ENCODE measurements at regions not wholly inside any gene's neighbourhood (a gene's known extent, or its start where the extent isn't known, plus 50 kb on each side); places are given as distances from the start of the nearest gene placed in this dataset.

GRCh38 chr13:44263751-44264620, 109.6 kb upstream of the SERP2 start:
- FAIRE-seq: no peak

DNA sequence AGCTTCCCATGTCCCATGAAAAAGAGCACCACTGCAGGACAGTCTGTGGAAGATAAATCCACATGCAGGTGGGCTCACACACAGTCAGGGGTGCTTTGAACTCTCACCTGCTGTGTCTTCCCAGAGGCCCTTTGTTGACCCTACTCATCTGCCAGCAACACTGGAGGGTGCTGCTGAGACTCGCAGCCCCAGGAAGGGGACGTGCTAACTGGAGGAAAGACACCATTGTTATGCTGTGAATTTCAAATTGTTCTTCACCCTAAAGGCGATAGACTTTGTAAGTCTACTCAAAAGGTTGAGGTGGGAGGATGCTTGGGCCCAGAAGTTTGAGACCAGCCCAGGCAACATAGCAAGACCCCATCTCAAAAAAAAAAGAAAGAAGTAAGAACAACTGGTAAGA, 107.3 kb upstream of the SERP2 start:
- FAIRE-seq: no peak

DNA sequence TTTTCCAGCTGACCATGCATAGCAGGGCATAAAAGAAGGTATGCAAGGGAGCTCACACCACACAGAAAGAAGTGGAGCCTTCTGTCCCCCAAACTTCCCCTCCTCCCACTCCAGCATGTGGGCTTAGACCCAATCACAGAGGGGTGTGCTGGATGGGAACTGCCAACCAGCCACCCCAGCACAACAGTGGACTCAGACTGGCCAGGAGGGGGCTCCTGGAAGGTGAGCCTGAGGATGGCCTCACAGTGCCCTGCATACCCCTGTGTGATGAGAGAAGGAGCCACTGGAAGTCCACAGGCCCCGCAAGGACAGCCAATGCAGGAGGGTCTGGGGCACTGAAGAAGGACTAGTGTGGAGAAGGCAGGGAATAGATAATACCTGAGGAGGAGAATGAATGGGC, 106.9 kb upstream of the SERP2 start:
- FAIRE-seq: no peak

DNA sequence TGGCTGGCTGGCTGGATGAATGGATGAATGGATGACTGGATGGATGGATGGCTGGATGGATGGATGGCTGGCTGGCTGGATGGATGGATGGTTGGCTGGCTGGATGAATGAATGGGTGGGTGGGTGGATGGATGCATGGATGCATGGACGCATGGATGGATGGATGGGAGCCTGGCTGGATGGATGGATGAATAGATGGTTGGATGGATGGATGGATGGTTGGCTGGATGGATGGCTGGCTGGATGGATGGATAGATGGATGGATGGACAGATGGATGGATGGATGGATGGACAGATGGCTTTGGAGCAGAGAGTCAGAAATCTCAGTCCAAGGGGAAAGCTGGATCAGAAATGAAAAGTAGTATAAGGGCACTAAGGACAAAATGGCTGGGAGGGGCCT, 106.4 kb upstream of the SERP2 start:
- no peak for FAIRE-seq

DNA sequence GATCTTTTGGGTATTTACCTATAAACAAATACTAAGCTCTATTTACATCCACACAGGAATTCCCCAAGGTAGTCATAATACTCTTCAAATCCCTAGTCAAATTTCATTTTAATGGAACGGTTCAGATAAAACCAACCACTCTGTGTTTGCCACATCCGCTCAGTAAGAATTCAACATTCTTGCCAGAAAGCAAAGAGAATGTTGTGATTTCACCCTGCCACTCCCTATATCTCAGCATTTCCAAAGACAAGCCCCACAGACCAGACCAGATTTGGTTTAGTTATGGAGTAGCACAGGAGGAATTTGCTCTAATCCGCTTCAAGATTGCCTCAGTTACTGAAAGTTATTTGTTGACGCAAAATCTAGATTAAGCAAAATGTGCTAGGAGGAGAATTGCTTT, 105.6 kb upstream of the SERP2 start:
- no peak for FAIRE-seq

- no peak for FAIRE-seq
Observed at GRCh38 chr13:44268980-44269379, 104.6 kb upstream of the SERP2 start.

DNA sequence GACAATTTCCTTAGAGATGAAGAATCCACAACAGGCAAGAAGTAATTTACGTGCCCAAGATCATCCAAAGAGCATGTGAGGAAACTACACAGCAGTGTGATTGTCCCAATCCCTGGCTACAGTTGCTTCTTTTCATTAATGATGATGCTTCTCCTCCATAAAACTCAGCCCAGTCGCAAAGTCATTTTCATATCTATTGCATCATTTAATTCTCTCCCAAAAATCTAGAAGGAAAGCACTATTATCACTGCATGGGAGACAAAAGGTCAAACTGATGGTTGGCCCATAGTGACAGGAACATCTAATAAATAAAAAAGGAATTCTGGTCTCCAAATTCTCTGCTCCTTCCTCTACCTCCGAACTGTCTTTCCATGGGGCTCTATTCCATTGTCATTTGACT, 103.5 kb upstream of the SERP2 start:
- no peak for FAIRE-seq

DNA sequence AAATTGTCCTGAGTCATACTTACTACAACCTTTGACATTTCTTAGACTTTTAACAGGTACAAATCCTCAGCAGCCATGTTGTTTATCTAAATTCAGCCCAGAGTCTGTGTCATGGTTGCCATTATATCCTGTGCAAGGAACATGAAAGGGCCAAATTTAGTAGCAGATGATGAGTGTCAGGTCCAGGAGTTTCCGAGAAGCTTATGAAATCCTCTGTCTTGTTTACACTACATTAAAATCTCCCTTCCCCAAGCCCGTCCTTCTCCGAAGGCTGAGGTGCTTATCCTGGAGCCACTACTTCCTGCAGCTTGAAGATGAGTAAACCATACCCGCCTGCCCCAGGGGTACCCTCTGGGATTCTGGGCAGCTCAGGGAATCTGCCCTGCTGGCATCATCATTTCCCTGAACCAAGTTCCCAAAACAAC, 102.6 kb upstream of the SERP2 start:
- no peak for FAIRE-seq

- FAIRE-seq: no peak
Observed at GRCh38 chr13:44271473-44271872, 102.2 kb upstream of the SERP2 start.

DNA sequence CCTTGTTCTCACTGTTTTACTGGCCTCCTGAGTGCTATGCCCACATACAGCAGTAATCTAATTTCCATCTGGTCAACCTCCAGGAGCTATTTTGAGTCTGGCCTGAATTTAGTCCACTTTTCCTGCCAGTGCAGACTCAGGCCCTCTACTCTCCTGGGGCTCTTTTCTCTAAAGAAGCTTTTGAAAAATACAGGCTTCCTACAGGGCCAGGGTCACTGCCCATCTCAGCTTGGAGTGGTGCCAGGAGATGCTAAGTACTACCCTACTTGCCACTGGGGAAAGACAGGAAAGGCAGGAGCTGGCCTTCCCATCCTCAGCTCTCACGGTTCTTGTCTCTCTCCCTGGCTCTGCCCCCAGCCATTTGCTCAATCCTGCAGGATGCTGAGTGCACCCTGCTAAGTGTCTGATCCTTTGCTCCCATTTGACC, 101.7 kb upstream of the SERP2 start:
- no peak for FAIRE-seq

- FAIRE-seq: no peak
Observed at GRCh38 chr13:44272692-44273091, 100.9 kb upstream of the SERP2 start.

DNA sequence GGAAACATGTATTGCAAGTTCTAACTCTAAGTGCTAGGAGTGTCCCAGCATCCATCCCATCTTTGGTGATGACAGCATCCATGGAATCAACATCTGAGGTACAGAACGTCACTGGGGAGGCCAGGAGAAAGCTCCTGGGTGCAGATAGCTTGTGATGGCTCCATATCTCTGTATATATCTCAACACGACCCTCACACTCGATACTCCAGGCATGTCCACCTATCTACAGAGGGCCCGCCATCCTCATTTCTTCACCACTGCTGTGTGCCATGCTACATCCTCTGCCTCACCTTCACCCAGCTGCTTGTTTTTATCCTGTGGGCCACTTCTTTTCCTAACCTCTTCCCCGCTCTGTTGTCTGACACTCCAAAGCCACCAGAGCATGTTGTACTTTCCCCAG, 100.4 kb upstream of the SERP2 start:
- FAIRE-seq: no peak

DNA sequence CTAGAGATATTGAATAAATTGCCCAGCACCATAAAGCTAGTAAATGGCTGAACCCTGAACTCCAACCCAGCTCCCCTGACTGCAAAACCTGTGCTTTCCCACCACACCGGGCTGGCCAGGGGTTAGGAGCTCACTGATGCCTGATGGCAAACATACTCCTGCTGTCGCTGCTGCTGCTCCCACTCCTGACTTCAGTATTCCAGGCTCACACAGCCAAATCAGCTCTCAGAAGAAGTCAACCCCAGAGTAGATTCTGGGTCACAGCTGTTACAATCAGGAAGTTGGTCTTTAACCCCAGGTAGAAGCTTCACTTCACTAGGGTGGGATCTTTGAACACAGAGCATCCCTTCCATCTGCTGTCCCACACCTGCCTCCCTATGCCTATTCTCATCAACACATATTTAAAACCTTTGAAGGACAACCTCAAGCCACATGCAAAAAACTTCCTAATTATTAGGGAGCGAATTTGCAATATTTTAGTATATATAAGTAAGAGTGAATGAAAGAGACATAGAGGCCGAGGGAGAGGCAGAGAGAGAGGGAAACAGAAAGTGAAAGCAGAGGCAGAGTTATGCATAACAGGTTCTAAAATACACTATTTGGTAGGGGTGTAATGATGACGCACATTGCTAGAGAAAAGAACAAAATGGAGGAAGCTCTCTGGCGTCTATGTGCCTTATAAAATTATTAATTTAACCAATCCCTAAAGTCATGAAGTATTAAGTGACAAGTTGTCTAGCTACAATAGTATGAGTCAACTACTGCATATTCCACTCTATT, 99.4 kb upstream of the SERP2 start:
- FAIRE-seq: no peak

DNA sequence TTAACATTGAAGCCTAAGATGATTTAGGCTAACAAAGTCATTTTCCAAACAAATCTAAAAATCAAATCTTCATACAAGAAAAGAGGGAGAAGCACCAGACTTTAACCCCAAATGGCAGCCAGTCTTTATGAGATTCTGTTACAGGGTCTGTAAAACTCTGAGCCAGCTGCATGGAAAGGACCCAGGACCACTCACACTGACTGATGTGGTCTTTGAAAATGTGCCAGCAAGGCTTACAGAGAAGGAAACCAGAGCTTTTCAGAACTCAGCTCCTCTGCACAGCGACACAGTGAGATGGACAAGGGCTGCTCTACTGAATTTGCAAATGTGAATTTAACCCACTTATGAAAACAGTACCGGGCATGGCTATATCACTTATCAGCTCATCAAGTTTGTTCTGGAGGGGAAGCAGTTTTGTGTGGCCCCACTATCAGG, 98.8 kb upstream of the SERP2 start:
- no peak for FAIRE-seq

DNA sequence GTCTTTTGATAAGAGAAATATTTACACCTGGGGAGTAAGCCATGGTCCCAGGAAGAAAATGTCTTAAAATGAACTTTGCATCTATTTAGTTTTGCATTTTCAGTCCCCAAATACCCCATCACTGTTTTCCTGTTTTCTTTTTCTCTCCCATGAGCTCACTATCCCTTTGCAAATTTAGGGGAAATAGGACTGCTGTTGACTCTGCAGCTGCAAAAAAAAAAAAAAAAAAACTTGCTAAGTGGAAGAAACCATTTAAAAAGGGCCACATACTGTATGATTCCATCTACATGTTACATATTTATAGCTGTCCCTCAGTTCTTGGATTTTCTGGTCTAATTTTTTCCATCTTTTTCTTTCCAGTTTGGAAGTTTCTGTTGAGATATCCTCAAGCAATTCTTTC, 98.2 kb upstream of the SERP2 start:
- FAIRE-seq: no peak

DNA sequence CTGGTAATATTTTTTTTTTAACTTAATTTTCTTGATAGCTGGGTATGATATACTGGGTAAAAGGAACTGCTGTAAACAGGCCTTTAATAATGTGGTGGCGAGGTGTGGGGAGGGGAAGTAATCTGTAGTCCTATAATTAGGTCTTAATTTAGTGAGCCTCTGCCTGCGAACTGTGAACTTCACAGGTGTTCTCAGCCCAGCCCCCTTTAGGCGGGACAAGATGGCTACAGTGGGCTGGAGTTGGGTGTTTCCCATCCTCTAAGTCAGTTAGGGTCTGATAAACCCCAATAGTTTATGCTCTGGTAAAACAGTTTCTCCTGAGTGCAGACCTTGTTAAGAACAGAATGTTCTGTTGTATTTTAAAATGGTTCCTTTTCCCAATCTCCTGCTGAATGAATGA, 97.6 kb upstream of the SERP2 start:
- no peak for FAIRE-seq

- FAIRE-seq: no peak
Observed at GRCh38 chr13:44277459-44277858, 96.2 kb upstream of the SERP2 start.

DNA sequence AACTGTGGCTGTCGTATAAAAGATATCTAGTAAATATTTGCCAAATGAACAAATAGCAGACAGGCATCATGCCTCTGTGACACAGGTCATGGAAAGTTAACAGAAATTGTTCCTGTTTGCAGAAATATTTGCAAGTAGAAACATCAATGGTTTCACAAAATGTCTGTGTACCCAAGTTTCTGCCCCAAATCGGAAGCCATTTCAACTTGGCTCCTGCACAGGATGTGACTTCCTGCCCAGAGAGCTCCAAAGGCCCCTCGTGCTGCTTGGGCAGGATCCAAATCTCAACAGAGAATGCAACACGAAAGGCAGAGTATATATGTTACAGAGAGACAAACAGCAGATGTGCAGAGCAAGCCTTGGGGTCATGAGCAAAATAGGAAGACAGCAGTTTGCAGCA, 95.5 kb upstream of the SERP2 start:
- no peak for FAIRE-seq

GRCh38 chr13:44280456-44280855, 93.2 kb upstream of the SERP2 start:
- FAIRE-seq: no peak

GRCh38 chr13:44281252-44282000, 92.2 kb upstream of the SERP2 start:
- FAIRE-seq: no peak

GRCh38 chr13:44283600-44283999, 90.0 kb upstream of the SERP2 start:
- no peak for FAIRE-seq

DNA sequence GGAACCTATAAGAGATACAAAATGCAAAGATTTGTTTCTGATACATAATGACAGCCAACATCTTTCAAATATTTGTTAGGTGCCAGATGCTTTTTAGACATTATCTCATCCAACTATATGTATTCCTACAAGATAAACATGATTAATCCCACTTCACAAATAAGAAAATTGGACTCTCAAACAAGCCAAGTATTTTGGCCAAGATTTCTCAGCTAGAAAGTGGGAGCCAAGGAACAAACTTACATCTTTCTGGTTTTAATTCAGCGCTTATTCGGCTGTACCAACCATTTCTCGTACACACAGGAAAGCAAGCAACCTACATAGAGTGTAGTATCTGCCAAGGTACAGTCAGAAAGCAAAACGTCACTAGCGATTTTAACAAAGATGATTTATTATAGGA, 85.7 kb upstream of the SERP2 start:
- no peak for FAIRE-seq

GRCh38 chr13:44292545-44292944, 81.1 kb upstream of the SERP2 start:
- FAIRE-seq: no peak

DNA sequence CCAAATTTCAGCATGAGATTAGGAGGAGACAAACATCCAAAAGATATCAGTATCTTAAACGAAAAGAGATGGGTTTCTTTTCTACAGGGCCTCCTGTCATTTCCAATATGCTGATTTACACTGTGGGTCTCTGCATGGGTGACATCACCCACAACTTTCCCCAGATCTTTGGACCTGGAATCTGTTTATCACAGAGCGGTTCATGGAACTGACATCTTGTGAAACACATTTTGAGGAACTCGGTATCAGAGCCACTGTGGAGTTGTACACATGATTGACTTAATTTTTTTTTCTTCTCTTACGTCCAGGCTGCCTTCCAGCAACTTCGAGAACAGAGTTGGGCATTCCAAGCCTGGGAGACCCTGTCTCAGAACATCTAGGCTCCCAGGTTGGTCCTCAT, 80.2 kb upstream of the SERP2 start:
- FAIRE-seq: no peak
